ENCODE measurements at regions not wholly inside any gene's neighbourhood (a gene's known extent, or its start where the extent isn't known, plus 50 kb on each side); places are given as distances from the start of the nearest gene placed in this dataset.

GRCh38 chr17:52476638-52477313 lies 318.3 kb upstream of the CA10 start:
- DNase-seq (ENCODE audit: low read depth) = no peak
- H3K4me3 ChIP-seq (ENCODE audit: low read length) = no peak overlapping the region
- no peak for TF ChIP-seq CTCF (conservative IDR thresholded peaks at IDR 0.05; ENCODE audit: low read length)

GRCh38 chr17:52470553-52470952 lies 312.0 kb upstream of the CA10 start:
- no peak for TF ChIP-seq CTCF (conservative IDR thresholded peaks at IDR 0.05; ENCODE audit: low read length)
- H3K4me3 ChIP-seq (ENCODE audit: low read length) = no peak overlapping the region
- no peak for DNase-seq (ENCODE audit: low read depth)

- no peak overlapping the region for H3K4me3 ChIP-seq (ENCODE audit: low read length)
- no peak for TF ChIP-seq CTCF (conservative IDR thresholded peaks at IDR 0.05; ENCODE audit: low read length)
- DNase-seq (ENCODE audit: low read depth) = no peak
Observed at GRCh38 chr17:52465407-52465806, 306.9 kb upstream of the CA10 start.

GRCh38 chr17:52451294-52451861 lies 292.9 kb upstream of the CA10 start:
- no peak for TF ChIP-seq CTCF (conservative IDR thresholded peaks at IDR 0.05; ENCODE audit: low read length)
- H3K4me3 ChIP-seq (ENCODE audit: low read length) = no peak overlapping the region
- DNase-seq (ENCODE audit: low read depth) = no peak

- DNase-seq (ENCODE audit: low read depth) = no peak
- no peak for TF ChIP-seq CTCF (conservative IDR thresholded peaks at IDR 0.05; ENCODE audit: low read length)
- H3K4me3 ChIP-seq (ENCODE audit: low read length) = no peak overlapping the region
Observed at GRCh38 chr17:52442350-52442749, 283.8 kb upstream of the CA10 start.

GRCh38 chr17:52420555-52421078 lies 262.1 kb upstream of the CA10 start:
- DNase-seq (ENCODE audit: low read depth) = no peak
- TF ChIP-seq CTCF (conservative IDR thresholded peaks at IDR 0.05; ENCODE audit: low read length) = no peak
- no peak overlapping the region for H3K4me3 ChIP-seq (ENCODE audit: low read length)

GRCh38 chr17:52419229-52419641 lies 260.7 kb upstream of the CA10 start:
- no peak overlapping the region for H3K4me3 ChIP-seq (ENCODE audit: low read length)
- no peak for DNase-seq (ENCODE audit: low read depth)
- no peak for TF ChIP-seq CTCF (conservative IDR thresholded peaks at IDR 0.05; ENCODE audit: low read length)

All from AG10803 (cell line).